ENCODE measurements at regions not wholly inside any gene's neighbourhood (a gene's known extent, or its start where the extent isn't known, plus 50 kb on each side); places are given as distances from the start of the nearest gene placed in this dataset.
"Not testable (repeated sequence)": the region's sequence is repeated elsewhere in the genome, so short reads cannot be mapped to it uniquely, and the experiment has no call there.

- TF ChIP-seq CTCF (IDR thresholded peaks at IDR 0.05; ENCODE audit: unreplicated experiment): no peak
- no peak overlapping the region for H3K27ac Mint-ChIP-seq (ENCODE audit: unreplicated experiment)
- no peaks in the 10 kb centered on the region for H3K9me3 Mint-ChIP-seq (ENCODE audit: low read depth, unreplicated experiment)
- no peaks in the 10 kb centered on the region for H3K27me3 Mint-ChIP-seq (ENCODE audit: unreplicated experiment)
- H3K36me3 Mint-ChIP-seq (ENCODE audit: insufficient read depth, unreplicated experiment): no peaks in the 10 kb centered on the region
- H3K4me1 Mint-ChIP-seq (ENCODE audit: low read depth, unreplicated experiment): no peaks in the 10 kb centered on the region
- no peak for DNase-seq
- intact Hi-C loops (cut with micrococcal nuclease; ENCODE audit: unreplicated experiment): no loop called here
- H3K4me3 Mint-ChIP-seq (ENCODE audit: low read depth, unreplicated experiment): no peak overlapping the region
- no TSS peak for BruUV-seq (replicated peaks)
- CTCF ChIA-PET: interaction anchor here (0.6 kb wide), 1 partner anchor 16 kb away, joined by 4 read pairs; no protein-coding TSS in a partner anchor
These were observed 441.6 kb downstream of the TDRD3 start for GRCh38 chr13:60838581-60838980.

- Mint-ChIP-seq H3K4me3 (ENCODE audit: low read depth, unreplicated experiment) (no peak overlapping the region), H3K36me3 (ENCODE audit: insufficient read depth, unreplicated experiment) (no peaks in the 10 kb centered on the region), H3K27ac (ENCODE audit: unreplicated experiment) (no peak overlapping the region), H3K9me3 (ENCODE audit: low read depth, unreplicated experiment) (no peaks in the 10 kb centered on the region), H3K4me1 (ENCODE audit: low read depth, unreplicated experiment) (no peaks in the 10 kb centered on the region), H3K27me3 (ENCODE audit: unreplicated experiment) (no peaks in the 10 kb centered on the region)
- BruUV-seq (replicated peaks): no TSS peak
- intact Hi-C loops (cut with micrococcal nuclease; ENCODE audit: unreplicated experiment): no loop called here
- CTCF ChIA-PET: no interaction called here
- TF ChIP-seq CTCF (IDR thresholded peaks at IDR 0.05; ENCODE audit: unreplicated experiment): no peak
- no peak for DNase-seq
These were observed 440.8 kb downstream of the TDRD3 start for GRCh38 chr13:60837806-60838205.

- Mint-ChIP-seq H3K4me3 (ENCODE audit: low read depth, unreplicated experiment) (no peak overlapping the region), H3K27me3 (ENCODE audit: unreplicated experiment) (no peaks in the 10 kb centered on the region), H3K36me3 (ENCODE audit: insufficient read depth, unreplicated experiment) (no peaks in the 10 kb centered on the region), H3K9me3 (ENCODE audit: low read depth, unreplicated experiment) (no peaks in the 10 kb centered on the region), H3K4me1 (ENCODE audit: low read depth, unreplicated experiment) (no peaks in the 10 kb centered on the region), H3K27ac (ENCODE audit: unreplicated experiment) (no peak overlapping the region)
- CTCF ChIA-PET: no interaction called here
- no peak for DNase-seq
- BruUV-seq (replicated peaks): no TSS peak
- intact Hi-C loops (cut with micrococcal nuclease; ENCODE audit: unreplicated experiment): no loop called here
- TF ChIP-seq CTCF (IDR thresholded peaks at IDR 0.05; ENCODE audit: unreplicated experiment): no peak
These were observed 439.8 kb downstream of the TDRD3 start for GRCh38 chr13:60836821-60837220.

GRCh38 chr13:60811581-60811980 lies 414.6 kb downstream of the TDRD3 start:
- H3K27me3 Mint-ChIP-seq (ENCODE audit: unreplicated experiment): no peaks in the 10 kb centered on the region
- no peak overlapping the region for H3K4me3 Mint-ChIP-seq (ENCODE audit: low read depth, unreplicated experiment)
- H3K36me3 Mint-ChIP-seq (ENCODE audit: insufficient read depth, unreplicated experiment): no peaks in the 10 kb centered on the region
- no peak for DNase-seq
- CTCF ChIA-PET: no interaction called here
- no peaks in the 10 kb centered on the region for H3K4me1 Mint-ChIP-seq (ENCODE audit: low read depth, unreplicated experiment)
- no peak overlapping the region for H3K27ac Mint-ChIP-seq (ENCODE audit: unreplicated experiment)
- peaks cover 1% of the 10 kb centered on the region for H3K9me3 Mint-ChIP-seq (ENCODE audit: low read depth, unreplicated experiment)
- no TSS peak for BruUV-seq (replicated peaks)
- no peak for TF ChIP-seq CTCF (IDR thresholded peaks at IDR 0.05; ENCODE audit: unreplicated experiment)
- intact Hi-C loops (cut with micrococcal nuclease; ENCODE audit: unreplicated experiment): no loop called here

- H3K9me3 Mint-ChIP-seq (ENCODE audit: low read depth, unreplicated experiment); H3K36me3 Mint-ChIP-seq (ENCODE audit: insufficient read depth, unreplicated experiment); BruUV-seq (replicated peaks); H3K27me3 Mint-ChIP-seq (ENCODE audit: unreplicated experiment); H3K4me1 Mint-ChIP-seq (ENCODE audit: low read depth, unreplicated experiment); H3K4me3 Mint-ChIP-seq (ENCODE audit: low read depth, unreplicated experiment); DNase-seq; H3K27ac Mint-ChIP-seq (ENCODE audit: unreplicated experiment); intact Hi-C loops (cut with micrococcal nuclease; ENCODE audit: unreplicated experiment); CTCF ChIA-PET: not testable (repeated sequence)
These were observed 408.6 kb downstream of the TDRD3 start for GRCh38 chr13:60805640-60806039.

Measured in Calu3 (cell line).